ENCODE measurements at regions not wholly inside any gene's neighbourhood (a gene's known extent, or its start where the extent isn't known, plus 50 kb on each side); places are given as distances from the start of the nearest gene placed in this dataset.

- TF ChIP-seq EZH2 (IDR thresholded peaks at IDR 0.05; ENCODE audit: low read length, missing control alignments) (no peak), CTCF (conservative IDR thresholded peaks at IDR 0.05 in 1 of 2, IDR thresholded peaks at IDR 0.05 in 1 of 2; ENCODE audit: low read depth in 1 of 2, low read length in 2 of 2) (no peak)
These were observed 435.3 kb downstream of the HAPSTR1 start for GRCh38 chr16:9526791-9527190.

Measured in fibroblast of lung (primary cell).